Right lobe of liver (tissue), 6 donors: ENCODE measurements at regions not wholly inside any gene's neighbourhood (a gene's known extent, or its start where the extent isn't known, plus 50 kb on each side); places are given as distances from the start of the nearest gene placed in this dataset.

Experiments used
- ATAC-seq, 4 donors: fragments of 200-7000 bp; cut with Tn5 transposase; one replicate each; pipeline ENCODE4 v1.9.1; 2020; ENCODE audit warnings: mild to moderate bottlenecking in 4 of 4, moderate library complexity in 4 of 4
- DNase-seq, 3 donors: peaks; one replicate each; pipeline ENCODE4 v3.0.0-alpha.2; 2020
- H3K27ac ChIP-seq, 3 donors: fragments of 200-600 bp; one replicate each; pipeline ENCODE4 v1.8.0; 2022
- H3K27me3 ChIP-seq, 2 donors: fragments of 200-600 bp; one replicate each; pipeline ENCODE4 v1.8.0; 2022
- H3K36me3 ChIP-seq, 4 donors: fragments of 200-600 bp; sonication (generic) in 1 of 4; one replicate each; pipeline versions ENCODE4 v1.5.1 to v1.8.0; 2017 to 2022; ENCODE audit warnings: control low read depth in 1 of 4
- H3K4me1 ChIP-seq, 4 donors: fragments of 200-600 bp; sonication (generic) in 1 of 4; one replicate each; pipeline versions ENCODE4 v1.5.1 to v1.8.0; 2017 to 2022; ENCODE audit warnings: control low read depth in 1 of 4
- H3K4me3 ChIP-seq, 3 donors: fragments of 200-600 bp; one replicate each; pipeline ENCODE4 v1.8.0; 2022
- H3K9me3 ChIP-seq, 4 donors: fragments of 200-600 bp; sonication (generic) in 1 of 4; one replicate each; pipeline versions ENCODE4 v1.5.1 to v1.8.0; 2017 to 2022; ENCODE audit warnings: control low read depth in 1 of 4
- POLR2A ChIP-seq: fragments of 450-650 bp; IDR thresholded peaks from one replicate; pipeline ENCODE4 v1.6.1; 2017; ENCODE audit warnings: antibody characterized with exemption, mild to moderate bottlenecking
- WGBS: methylation state at CpG from one replicate; pipeline ENCODE4 v1.1.6; 2018; ENCODE audit warnings: low coverage, low lambda C conversion rate; ENCODE audit not compliant: insufficient coverage; ENCODE audit errors: missing lambda C conversion rate; 5-methylcytosine and 5-hydroxymethylcytosine counted together
- intact Hi-C, 2 donors: fragments of 100-400 bp; cut with DNase I; formaldehyde crosslinking; loops; one replicate each; pipeline versions ENCODE4 v1.11.2 to v1.14.1; 2022
- TF ChIP-seq, protein P1 (sequence below), 4 donors: fragments of 200-600 bp in 3 of 4; fragments of 450-650 bp in 1 of 4; IDR thresholded peaks; one replicate each; pipeline versions ENCODE4 v1.5.1 to v1.8.0; 2016 to 2022; ENCODE audit warnings: antibody characterized with exemption in 4 of 4, mild to moderate bottlenecking in 2 of 4
- donor health status: DM: no; HTN: yes; CAD: no.
- donor health status: DM: no; HTN: no; CAD: no.
- donor health status: DM: no; HTN: no; CAD: no.
- donor health status: DM: no; HTN: yes; CAD: no.
- donor health status: DM: no; HTN: yes; CAD: no.

DNA sequence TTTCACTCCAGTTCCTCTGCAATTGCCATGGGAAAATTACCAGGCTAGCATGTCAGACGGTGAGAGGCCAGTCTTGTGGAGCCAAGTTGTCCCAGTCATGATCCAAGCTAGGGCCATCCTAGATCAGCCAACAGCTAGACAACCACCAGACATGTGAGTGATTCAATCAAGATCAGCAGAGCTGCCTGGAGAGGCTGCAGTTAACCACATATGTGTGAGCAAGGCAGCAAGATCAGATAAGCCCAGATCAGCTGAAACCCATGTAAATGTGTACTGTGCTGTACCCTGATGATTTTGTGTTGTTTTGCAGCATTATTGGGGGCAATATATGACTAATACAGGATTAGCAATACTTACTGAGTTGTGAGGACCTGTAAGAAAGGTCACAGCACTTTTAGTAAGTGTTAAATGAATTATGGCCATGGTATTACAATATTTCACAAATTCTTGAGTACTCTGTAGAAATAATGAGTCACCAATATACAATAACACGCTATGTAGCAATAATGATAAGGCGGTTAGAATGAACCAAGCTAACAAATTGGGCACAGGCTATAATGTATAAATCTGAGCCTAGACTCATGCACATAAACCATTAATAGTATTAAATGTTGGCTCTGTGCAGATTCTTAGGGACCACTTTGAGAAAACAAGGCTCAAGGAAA lies 91.4 kb downstream of the SUDS3 start:
- H3K27me3 ChIP-seq: no peaks in the 10 kb centered on the region
- intact Hi-C loops: no loop called here
- no peak for DNase-seq
- no peak overlapping the region for H3K4me3 ChIP-seq
- no peaks in the 10 kb centered on the region for H3K4me1 ChIP-seq
- no peak overlapping the region for H3K27ac ChIP-seq
- peaks cover 0 to 3% (median 0%) of the 10 kb centered on the region in 4 donors for H3K9me3 ChIP-seq
- 89% methylated on average over 3 of the region's 3 CpGs for WGBS
- no peaks in the 10 kb centered on the region for H3K36me3 ChIP-seq
- no peak for ATAC-seq
- TF ChIP-seq, protein P1, sequence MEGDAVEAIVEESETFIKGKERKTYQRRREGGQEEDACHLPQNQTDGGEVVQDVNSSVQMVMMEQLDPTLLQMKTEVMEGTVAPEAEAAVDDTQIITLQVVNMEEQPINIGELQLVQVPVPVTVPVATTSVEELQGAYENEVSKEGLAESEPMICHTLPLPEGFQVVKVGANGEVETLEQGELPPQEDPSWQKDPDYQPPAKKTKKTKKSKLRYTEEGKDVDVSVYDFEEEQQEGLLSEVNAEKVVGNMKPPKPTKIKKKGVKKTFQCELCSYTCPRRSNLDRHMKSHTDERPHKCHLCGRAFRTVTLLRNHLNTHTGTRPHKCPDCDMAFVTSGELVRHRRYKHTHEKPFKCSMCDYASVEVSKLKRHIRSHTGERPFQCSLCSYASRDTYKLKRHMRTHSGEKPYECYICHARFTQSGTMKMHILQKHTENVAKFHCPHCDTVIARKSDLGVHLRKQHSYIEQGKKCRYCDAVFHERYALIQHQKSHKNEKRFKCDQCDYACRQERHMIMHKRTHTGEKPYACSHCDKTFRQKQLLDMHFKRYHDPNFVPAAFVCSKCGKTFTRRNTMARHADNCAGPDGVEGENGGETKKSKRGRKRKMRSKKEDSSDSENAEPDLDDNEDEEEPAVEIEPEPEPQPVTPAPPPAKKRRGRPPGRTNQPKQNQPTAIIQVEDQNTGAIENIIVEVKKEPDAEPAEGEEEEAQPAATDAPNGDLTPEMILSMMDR (IDR thresholded peaks at IDR 0.05): no peak
- TF ChIP-seq POLR2A: no peak

DNA sequence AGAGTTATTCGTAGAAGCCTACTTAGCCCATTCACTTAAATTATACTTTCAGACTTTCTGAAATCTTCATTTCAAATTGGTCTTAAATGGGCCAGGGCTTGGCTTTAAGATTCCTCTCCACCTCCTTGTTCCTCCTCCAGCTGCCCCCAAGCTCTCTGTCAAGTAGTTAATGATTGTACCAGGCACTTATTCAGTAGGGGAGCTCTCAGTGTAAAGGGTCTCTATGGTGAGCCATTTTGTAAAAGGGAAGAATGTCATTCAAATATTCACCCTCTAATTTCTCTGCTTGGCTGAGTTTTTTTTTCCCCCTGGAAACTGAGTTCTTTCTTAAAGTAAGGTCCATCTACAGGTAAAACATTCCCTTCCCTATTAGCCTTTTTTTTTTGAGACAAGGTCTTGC lies 96.6 kb downstream of the SUDS3 start:
- Histone ChIP-seq H3K27me3 (no peaks in the 10 kb centered on the region), H3K27ac (no peak overlapping the region), H3K4me1 (no peaks in the 10 kb centered on the region), H3K36me3 (no peaks in the 10 kb centered on the region), H3K9me3 (peaks cover 0 to 3% (median 0%) of the 10 kb centered on the region in 4 donors), H3K4me3 (no peak overlapping the region)
- DNase-seq (no peak), ATAC-seq (no peak)
- intact Hi-C loops: no loop called here
- TF ChIP-seq, protein P1 (IDR thresholded peaks at IDR 0.05): no peak
- TF ChIP-seq POLR2A: no peak
- WGBS: 75% methylated on average over 1 of the region's 1 CpG

DNA sequence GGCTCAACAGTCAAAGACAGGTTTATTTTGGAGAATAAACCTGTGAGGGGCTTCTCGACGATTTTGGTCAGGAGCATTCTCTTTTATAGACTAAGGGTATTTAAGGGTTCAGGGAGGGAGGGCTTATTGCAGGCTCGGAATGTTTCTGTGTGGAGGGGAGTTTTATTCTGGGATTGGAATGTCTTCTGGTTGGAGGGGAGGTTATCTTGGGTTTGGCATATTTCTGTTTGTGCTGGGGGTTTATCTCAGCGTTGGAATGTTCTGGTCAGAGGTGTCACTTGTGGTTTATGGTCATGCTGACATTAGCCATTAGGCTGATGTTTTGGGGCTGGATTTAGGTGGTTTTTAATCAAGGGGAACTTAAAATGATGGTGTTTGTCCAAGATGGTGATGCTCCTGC lies 103.9 kb downstream of the SUDS3 start:
- Histone ChIP-seq H3K27me3 (no peaks in the 10 kb centered on the region), H3K27ac (no peak overlapping the region), H3K36me3 (no peaks in the 10 kb centered on the region), H3K4me1 (no peaks in the 10 kb centered on the region), H3K4me3 (no peak overlapping the region), H3K9me3 (no peaks in the 10 kb centered on the region)
- ATAC-seq (no peak), DNase-seq (no peak)
- TF ChIP-seq, protein P1 (IDR thresholded peaks at IDR 0.05): no peak
- TF ChIP-seq POLR2A: no peak
- WGBS: 43% methylated on average over 4 of the region's 4 CpGs
- intact Hi-C loops: no loop called here

DNA sequence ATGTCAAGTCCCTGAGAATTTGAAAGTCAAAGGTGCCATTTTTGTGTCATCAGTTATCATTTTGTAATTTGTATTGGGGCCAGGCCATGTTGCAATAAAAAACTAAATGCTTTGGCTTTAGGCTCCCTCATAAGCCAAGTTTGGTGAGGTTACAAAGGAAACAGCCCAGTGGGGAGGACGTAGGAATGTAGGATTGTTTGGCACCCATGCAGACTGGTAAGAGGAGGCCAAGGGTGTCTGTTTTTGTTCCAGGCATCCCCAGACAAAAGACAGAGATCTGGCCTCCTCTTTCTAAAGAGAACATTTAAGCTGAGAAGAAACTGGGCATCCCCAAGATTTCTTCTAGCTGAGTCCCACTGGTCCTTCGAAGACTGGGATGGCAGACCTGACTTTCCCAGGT lies 111.7 kb downstream of the SUDS3 start:
- TF ChIP-seq, protein P1 (IDR thresholded peaks at IDR 0.05): no peak
- TF ChIP-seq POLR2A: no peak
- no peak for DNase-seq
- ATAC-seq: no peak
- H3K27me3 ChIP-seq: no peaks in the 10 kb centered on the region
- H3K27ac ChIP-seq: no peak overlapping the region
- H3K4me1 ChIP-seq: no peaks in the 10 kb centered on the region
- WGBS: 43% methylated on average over 2 of the region's 2 CpGs
- no peaks in the 10 kb centered on the region for H3K36me3 ChIP-seq
- intact Hi-C loops: no loop called here
- H3K9me3 ChIP-seq: no peaks in the 10 kb centered on the region
- H3K4me3 ChIP-seq: no peak overlapping the region
